ENCODE measurements at regions not wholly inside any gene's neighbourhood (a gene's known extent, or its start where the extent isn't known, plus 50 kb on each side); places are given as distances from the start of the nearest gene placed in this dataset. TPM values are rescaled to one million over a fixed set of nuclear protein-coding genes. Genes with fewer than 3 reads are reported as not detected.
"Not testable (repeated sequence)": the region's sequence is repeated elsewhere in the genome, so short reads cannot be mapped to it uniquely, and the experiment has no call there.

DNA sequence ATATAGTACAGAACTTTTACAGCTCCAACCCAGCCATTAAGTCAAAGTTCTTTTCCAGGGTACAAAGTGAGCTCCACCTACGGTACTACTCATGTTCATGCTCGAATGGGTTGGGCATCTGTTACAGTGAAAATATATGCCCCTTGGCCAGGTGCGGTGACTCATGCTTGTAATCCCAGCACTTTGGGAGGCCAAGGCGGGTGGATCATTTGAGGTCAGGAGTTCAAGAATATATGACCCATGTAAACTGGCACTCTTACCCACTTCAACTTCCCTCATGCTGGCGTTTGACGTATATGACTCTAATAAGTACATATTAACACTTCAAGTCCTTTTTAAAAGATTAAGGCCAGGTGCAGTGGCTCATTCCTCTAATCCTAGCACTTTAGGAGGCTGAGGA is 71.3 kb upstream of the PKN2 start:
- no peaks in the 10 kb centered on the region for H4K20me1 ChIP-seq (ENCODE audit: insufficient read depth, low read length)
- TF ChIP-seq, protein P1, sequence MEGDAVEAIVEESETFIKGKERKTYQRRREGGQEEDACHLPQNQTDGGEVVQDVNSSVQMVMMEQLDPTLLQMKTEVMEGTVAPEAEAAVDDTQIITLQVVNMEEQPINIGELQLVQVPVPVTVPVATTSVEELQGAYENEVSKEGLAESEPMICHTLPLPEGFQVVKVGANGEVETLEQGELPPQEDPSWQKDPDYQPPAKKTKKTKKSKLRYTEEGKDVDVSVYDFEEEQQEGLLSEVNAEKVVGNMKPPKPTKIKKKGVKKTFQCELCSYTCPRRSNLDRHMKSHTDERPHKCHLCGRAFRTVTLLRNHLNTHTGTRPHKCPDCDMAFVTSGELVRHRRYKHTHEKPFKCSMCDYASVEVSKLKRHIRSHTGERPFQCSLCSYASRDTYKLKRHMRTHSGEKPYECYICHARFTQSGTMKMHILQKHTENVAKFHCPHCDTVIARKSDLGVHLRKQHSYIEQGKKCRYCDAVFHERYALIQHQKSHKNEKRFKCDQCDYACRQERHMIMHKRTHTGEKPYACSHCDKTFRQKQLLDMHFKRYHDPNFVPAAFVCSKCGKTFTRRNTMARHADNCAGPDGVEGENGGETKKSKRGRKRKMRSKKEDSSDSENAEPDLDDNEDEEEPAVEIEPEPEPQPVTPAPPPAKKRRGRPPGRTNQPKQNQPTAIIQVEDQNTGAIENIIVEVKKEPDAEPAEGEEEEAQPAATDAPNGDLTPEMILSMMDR (IDR thresholded peaks at IDR 0.05; ENCODE audit: extremely low read depth, low read depth, low read length): no peak
- H3K4me2 ChIP-seq (ENCODE audit: insufficient read depth, low read length): no peak overlapping the region
- H3K9me3 ChIP-seq (ENCODE audit: low read depth, low read length): no peaks in the 10 kb centered on the region
- DNase-seq (ENCODE audit: insufficient read length, low spot score, missing footprints): no peak
- no peaks in the 10 kb centered on the region for H3K4me1 ChIP-seq (ENCODE audit: insufficient read depth, low read length)
- no peaks in the 10 kb centered on the region for H3K36me3 ChIP-seq (ENCODE audit: insufficient read depth, low read length)
- no peak overlapping the region for H2AFZ ChIP-seq (ENCODE audit: low read length)
- no peaks in the 10 kb centered on the region for H3K79me2 ChIP-seq (ENCODE audit: insufficient read depth, low read length)
- no peak overlapping the region for H3K4me3 ChIP-seq (ENCODE audit: insufficient read depth, low read length)
- no peak overlapping the region for H3K27ac ChIP-seq (ENCODE audit: low read depth, low read length)
- no peaks in the 10 kb centered on the region for H3K27me3 ChIP-seq (ENCODE audit: insufficient read depth, low read length)

DNA sequence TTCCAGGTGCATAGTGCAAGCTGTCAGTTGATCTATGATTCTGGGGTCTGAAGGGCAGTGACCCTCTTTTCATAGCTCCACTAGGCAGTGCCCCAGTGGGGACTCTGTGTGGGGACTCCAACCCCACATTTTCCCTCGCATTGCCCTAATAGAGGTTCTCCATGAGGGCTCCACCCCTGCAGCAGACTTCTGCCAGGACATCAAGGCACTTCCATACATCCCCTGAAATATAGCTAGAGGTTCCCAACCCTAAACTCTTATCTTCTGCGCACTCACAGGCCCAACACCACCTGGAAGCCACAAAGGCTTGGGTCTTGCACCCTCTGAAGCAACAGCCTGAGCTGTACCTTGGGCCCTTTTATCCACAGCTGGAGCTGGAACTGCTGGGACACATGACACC is 65.7 kb upstream of the PKN2 start:
- peaks cover 3% of the 10 kb centered on the region for H3K9me3 ChIP-seq (ENCODE audit: low read depth, low read length)
- no peak for DNase-seq (ENCODE audit: insufficient read length, low spot score, missing footprints)
- H3K79me2 ChIP-seq (ENCODE audit: insufficient read depth, low read length): no peaks in the 10 kb centered on the region
- no peaks in the 10 kb centered on the region for H4K20me1 ChIP-seq (ENCODE audit: insufficient read depth, low read length)
- H3K36me3 ChIP-seq (ENCODE audit: insufficient read depth, low read length): no peaks in the 10 kb centered on the region
- H3K27me3 ChIP-seq (ENCODE audit: insufficient read depth, low read length): no peaks in the 10 kb centered on the region
- H3K4me2 ChIP-seq (ENCODE audit: insufficient read depth, low read length): no peak overlapping the region
- TF ChIP-seq, protein P1 (IDR thresholded peaks at IDR 0.05; ENCODE audit: extremely low read depth, low read depth, low read length): no peak
- H3K4me1 ChIP-seq (ENCODE audit: insufficient read depth, low read length): no peaks in the 10 kb centered on the region
- no peak overlapping the region for H2AFZ ChIP-seq (ENCODE audit: low read length)
- H3K27ac ChIP-seq (ENCODE audit: low read depth, low read length): no peak overlapping the region
- H3K4me3 ChIP-seq (ENCODE audit: insufficient read depth, low read length): no peak overlapping the region

DNA sequence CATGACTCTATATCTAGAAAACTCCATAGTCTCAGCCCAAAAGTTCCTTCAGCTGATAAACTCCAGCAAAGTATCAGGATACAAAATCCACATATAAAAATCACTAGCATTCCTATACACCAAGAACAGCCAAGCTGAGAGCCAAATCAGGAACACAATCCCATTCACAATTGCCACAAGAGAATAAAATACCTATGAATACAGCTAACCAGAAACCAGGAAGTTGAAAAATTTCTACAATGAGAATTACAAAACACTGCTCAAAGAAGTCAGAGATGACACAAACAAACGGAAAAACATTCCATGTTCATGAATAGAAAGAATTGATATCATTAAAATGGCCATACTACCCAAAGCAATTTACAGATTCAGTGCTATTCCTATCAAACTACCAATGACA is 61.0 kb upstream of the PKN2 start:
- not testable (repeated sequence) for H3K27me3 ChIP-seq (ENCODE audit: insufficient read depth, low read length); H3K27ac ChIP-seq (ENCODE audit: low read depth, low read length); H2AFZ ChIP-seq (ENCODE audit: low read length); H4K20me1 ChIP-seq (ENCODE audit: insufficient read depth, low read length); H3K9me3 ChIP-seq (ENCODE audit: low read depth, low read length); H3K36me3 ChIP-seq (ENCODE audit: insufficient read depth, low read length); H3K4me3 ChIP-seq (ENCODE audit: insufficient read depth, low read length); H3K79me2 ChIP-seq (ENCODE audit: insufficient read depth, low read length); H3K4me1 ChIP-seq (ENCODE audit: insufficient read depth, low read length); H3K4me2 ChIP-seq (ENCODE audit: insufficient read depth, low read length); DNase-seq (ENCODE audit: insufficient read length, low spot score, missing footprints)

Small RNA genes lying in the stretch of these regions (small RNA-seq; reads per million reads assigned to genes)
- not detected for gene AL049861.1
- not detected for gene RF02271
- not detected for gene RN7SL583P
- gene RNA5SP52: 0.52 reads per million

Measured in osteoblast (primary cell).